ENCODE measurements at regions not wholly inside any gene's neighbourhood (a gene's known extent, or its start where the extent isn't known, plus 50 kb on each side); places are given as distances from the start of the nearest gene placed in this dataset.

DNA sequence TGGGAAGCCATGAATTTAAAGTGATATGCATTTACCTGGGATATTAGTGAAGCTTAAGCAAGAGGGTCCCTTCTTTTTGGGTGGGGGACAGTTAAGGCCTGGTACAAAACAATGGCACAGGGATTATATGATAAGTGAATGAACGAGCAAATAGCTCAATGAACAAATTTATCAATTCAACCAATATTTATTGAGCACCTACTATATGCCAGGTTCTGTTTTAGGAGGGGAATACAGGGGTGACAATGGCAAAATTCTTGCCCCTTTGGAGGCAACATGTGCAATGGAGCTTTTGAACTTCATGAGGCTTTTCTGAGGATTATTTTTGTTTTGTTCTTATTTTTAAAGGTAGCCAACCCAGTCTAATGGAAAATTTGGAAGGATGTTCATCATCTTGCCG is 68.2 kb downstream of the FOXD2 start:
- TF ChIP-seq EZH2 (IDR thresholded peaks at IDR 0.05; ENCODE audit: insufficient read depth, poor library complexity, severe bottlenecking), result no peak
- no peak for TF ChIP-seq EZH2phosphoT487 (IDR thresholded peaks at IDR 0.05; ENCODE audit: insufficient read depth, low read depth)
